ENCODE measurements at regions not wholly inside any gene's neighbourhood (a gene's known extent, or its start where the extent isn't known, plus 50 kb on each side); places are given as distances from the start of the nearest gene placed in this dataset.

GRCh38 chr20:39850821-39851330 lies 838.2 kb downstream of the MAFB start:
- Mint-ChIP-seq H3K4me3 (ENCODE audit: low read depth) (no peak overlapping the region), H3K4me1 (ENCODE audit: low read depth) (peaks cover 23% of the 10 kb centered on the region), H3K9me3 (ENCODE audit: low read depth) (no peaks in the 10 kb centered on the region), H3K27me3 (peaks cover 3% of the 10 kb centered on the region), H3K36me3 (ENCODE audit: insufficient read depth) (no peaks in the 10 kb centered on the region), H3K27ac (no peak overlapping the region)
- no peak for DNase-seq (ENCODE audit: low spot score, unreplicated experiment)
- TF ChIP-seq CTCF (IDR thresholded peaks at IDR 0.05; ENCODE audit: unreplicated experiment), result no peak

- Mint-ChIP-seq H3K36me3 (ENCODE audit: insufficient read depth) (no peaks in the 10 kb centered on the region), H3K4me1 (ENCODE audit: low read depth) (peaks cover 19% of the 10 kb centered on the region), H3K4me3 (ENCODE audit: low read depth) (no peak overlapping the region), H3K27ac (no peak overlapping the region), H3K9me3 (ENCODE audit: low read depth) (no peaks in the 10 kb centered on the region), H3K27me3 (peaks cover 3% of the 10 kb centered on the region)
- DNase-seq (ENCODE audit: low spot score, unreplicated experiment), result no peak
- no peak for TF ChIP-seq CTCF (IDR thresholded peaks at IDR 0.05; ENCODE audit: unreplicated experiment)
Observed at GRCh38 chr20:39850246-39850645, 838.8 kb downstream of the MAFB start.

GRCh38 chr20:39849664-39850063 lies 839.4 kb downstream of the MAFB start:
- Mint-ChIP-seq H3K36me3 (ENCODE audit: insufficient read depth) (no peaks in the 10 kb centered on the region), H3K9me3 (ENCODE audit: low read depth) (no peaks in the 10 kb centered on the region), H3K27ac (no peak overlapping the region), H3K4me3 (ENCODE audit: low read depth) (no peak overlapping the region), H3K27me3 (peaks cover 3% of the 10 kb centered on the region), H3K4me1 (ENCODE audit: low read depth) (peaks cover 19% of the 10 kb centered on the region)
- TF ChIP-seq CTCF (IDR thresholded peaks at IDR 0.05; ENCODE audit: unreplicated experiment), result no peak
- DNase-seq (ENCODE audit: low spot score, unreplicated experiment), result no peak

GRCh38 chr20:39849171-39849570 lies 839.9 kb downstream of the MAFB start:
- H3K27ac Mint-ChIP-seq, result no peak overlapping the region
- no peaks in the 10 kb centered on the region for H3K36me3 Mint-ChIP-seq (ENCODE audit: insufficient read depth)
- no peaks in the 10 kb centered on the region for H3K9me3 Mint-ChIP-seq (ENCODE audit: low read depth)
- H3K27me3 Mint-ChIP-seq, result peaks cover 3% of the 10 kb centered on the region
- no peak for DNase-seq (ENCODE audit: low spot score, unreplicated experiment)
- H3K4me3 Mint-ChIP-seq (ENCODE audit: low read depth), result no peak overlapping the region
- no peak for TF ChIP-seq CTCF (IDR thresholded peaks at IDR 0.05; ENCODE audit: unreplicated experiment)
- H3K4me1 Mint-ChIP-seq (ENCODE audit: low read depth), result peaks cover 19% of the 10 kb centered on the region

GRCh38 chr20:39839399-39840119 lies 849.5 kb downstream of the MAFB start:
- Mint-ChIP-seq H3K27ac (peak overlapping the region; percentile 76), H3K4me1 (ENCODE audit: low read depth) (peaks cover 14% of the 10 kb centered on the region), H3K4me3 (ENCODE audit: low read depth) (no peak overlapping the region), H3K9me3 (ENCODE audit: low read depth) (peaks cover 8% of the 10 kb centered on the region), H3K27me3 (no peaks in the 10 kb centered on the region), H3K36me3 (ENCODE audit: insufficient read depth) (peaks cover 2% of the 10 kb centered on the region)
- DNase-seq (ENCODE audit: low spot score, unreplicated experiment), result no peak
- no peak for TF ChIP-seq CTCF (IDR thresholded peaks at IDR 0.05; ENCODE audit: unreplicated experiment)

Data from progenitor cell of endocrine pancreas (in vitro differentiated cells).